ENCODE measurements at regions not wholly inside any gene's neighbourhood (a gene's known extent, or its start where the extent isn't known, plus 50 kb on each side); places are given as distances from the start of the nearest gene placed in this dataset.
A peak's percentile ranks its signal among the peaks of the same experiment; 100 is the strongest.

- H3K9ac ChIP-seq (ENCODE audit: low read length), result no peak overlapping the region
- H3K4me1 ChIP-seq (ENCODE audit: control insufficient read depth, insufficient read depth, low read length), result no peaks in the 10 kb centered on the region
- no peaks in the 10 kb centered on the region for H3K9me3 ChIP-seq (ENCODE audit: control insufficient read depth, insufficient read depth, low read depth, low read length)
- H3K36me3 ChIP-seq (ENCODE audit: control insufficient read depth, insufficient read depth, low read length), result no peaks in the 10 kb centered on the region
- H3K27me3 ChIP-seq (ENCODE audit: control insufficient read depth, insufficient read depth, low read length), result no peaks in the 10 kb centered on the region
- no peak overlapping the region for H3K4me3 ChIP-seq (ENCODE audit: low read depth, low read length)
- no peak overlapping the region for H3K27ac ChIP-seq (ENCODE audit: low read depth, low read length)
These were observed 280.0 kb downstream of the KBTBD8 start for GRCh38 chr3:67278015-67278618.

GRCh38 chr3:67286586-67286985 lies 288.5 kb downstream of the KBTBD8 start:
- Histone ChIP-seq H3K9ac (ENCODE audit: low read length) (no peak overlapping the region), H3K27ac (ENCODE audit: low read depth, low read length) (no peak overlapping the region), H3K9me3 (ENCODE audit: control insufficient read depth, insufficient read depth, low read depth, low read length) (no peaks in the 10 kb centered on the region), H3K4me3 (ENCODE audit: low read depth, low read length) (no peak overlapping the region), H3K4me1 (ENCODE audit: control insufficient read depth, insufficient read depth, low read length) (no peaks in the 10 kb centered on the region), H3K27me3 (ENCODE audit: control insufficient read depth, insufficient read depth, low read length) (no peaks in the 10 kb centered on the region), H3K36me3 (ENCODE audit: control insufficient read depth, insufficient read depth, low read length) (no peaks in the 10 kb centered on the region)

- H3K36me3 ChIP-seq (ENCODE audit: control insufficient read depth, insufficient read depth, low read length), result no peaks in the 10 kb centered on the region
- H3K4me3 ChIP-seq (ENCODE audit: low read depth, low read length), result no peak overlapping the region
- H3K4me1 ChIP-seq (ENCODE audit: control insufficient read depth, insufficient read depth, low read length), result no peaks in the 10 kb centered on the region
- H3K9ac ChIP-seq (ENCODE audit: low read length), result no peak overlapping the region
- H3K27ac ChIP-seq (ENCODE audit: low read depth, low read length), result no peak overlapping the region
- no peaks in the 10 kb centered on the region for H3K27me3 ChIP-seq (ENCODE audit: control insufficient read depth, insufficient read depth, low read length)
- no peaks in the 10 kb centered on the region for H3K9me3 ChIP-seq (ENCODE audit: control insufficient read depth, insufficient read depth, low read depth, low read length)
These were observed 290.5 kb downstream of the KBTBD8 start for GRCh38 chr3:67288466-67289106.

- no peak overlapping the region for H3K9ac ChIP-seq (ENCODE audit: low read length)
- no peaks in the 10 kb centered on the region for H3K4me1 ChIP-seq (ENCODE audit: control insufficient read depth, insufficient read depth, low read length)
- no peaks in the 10 kb centered on the region for H3K9me3 ChIP-seq (ENCODE audit: control insufficient read depth, insufficient read depth, low read depth, low read length)
- H3K36me3 ChIP-seq (ENCODE audit: control insufficient read depth, insufficient read depth, low read length), result no peaks in the 10 kb centered on the region
- no peak overlapping the region for H3K4me3 ChIP-seq (ENCODE audit: low read depth, low read length)
- no peak overlapping the region for H3K27ac ChIP-seq (ENCODE audit: low read depth, low read length)
- H3K27me3 ChIP-seq (ENCODE audit: control insufficient read depth, insufficient read depth, low read length), result no peaks in the 10 kb centered on the region
These were observed 291.5 kb downstream of the KBTBD8 start for GRCh38 chr3:67289626-67290025.

- Histone ChIP-seq H3K27me3 (ENCODE audit: control insufficient read depth, insufficient read depth, low read length) (no peaks in the 10 kb centered on the region), H3K9me3 (ENCODE audit: control insufficient read depth, insufficient read depth, low read depth, low read length) (no peaks in the 10 kb centered on the region), H3K4me1 (ENCODE audit: control insufficient read depth, insufficient read depth, low read length) (no peaks in the 10 kb centered on the region; the same call in 1 of the 2 replicates), H3K9ac (ENCODE audit: low read length) (no peak overlapping the region), H3K27ac (ENCODE audit: low read depth, low read length) (no peak overlapping the region), H3K36me3 (ENCODE audit: control insufficient read depth, insufficient read depth, low read length) (no peaks in the 10 kb centered on the region), H3K4me3 (ENCODE audit: low read depth, low read length) (no peak overlapping the region)
These were observed 292.3 kb downstream of the KBTBD8 start for GRCh38 chr3:67290438-67290837.

GRCh38 chr3:67291287-67292252 lies 293.5 kb downstream of the KBTBD8 start:
- Histone ChIP-seq H3K27me3 (ENCODE audit: control insufficient read depth, insufficient read depth, low read length) (no peaks in the 10 kb centered on the region), H3K27ac (ENCODE audit: low read depth, low read length) (no peak overlapping the region), H3K36me3 (ENCODE audit: control insufficient read depth, insufficient read depth, low read length) (no peaks in the 10 kb centered on the region)

GRCh38 chr3:67292356-67293121 lies 294.4 kb downstream of the KBTBD8 start:
- peaks cover 4% of the 10 kb centered on the region for H3K4me1 ChIP-seq (ENCODE audit: control insufficient read depth, insufficient read depth, low read length)
- H3K36me3 ChIP-seq (ENCODE audit: control insufficient read depth, insufficient read depth, low read length), result no peaks in the 10 kb centered on the region
- no peaks in the 10 kb centered on the region for H3K27me3 ChIP-seq (ENCODE audit: control insufficient read depth, insufficient read depth, low read length)
- no peak overlapping the region for H3K9ac ChIP-seq (ENCODE audit: low read length)
- H3K9me3 ChIP-seq (ENCODE audit: control insufficient read depth, insufficient read depth, low read depth, low read length), result no peaks in the 10 kb centered on the region
- no peak overlapping the region for H3K27ac ChIP-seq (ENCODE audit: low read depth, low read length)
- no peak overlapping the region for H3K4me3 ChIP-seq (ENCODE audit: low read depth, low read length)

More at GRCh38 chr3:67291287-67292252, 293.5 kb downstream of the KBTBD8 start:
- no peak overlapping the region for H3K4me3 ChIP-seq (ENCODE audit: low read depth, low read length)
- H3K9me3 ChIP-seq (ENCODE audit: control insufficient read depth, insufficient read depth, low read depth, low read length), result no peaks in the 10 kb centered on the region
- H3K9ac ChIP-seq (ENCODE audit: low read length), result no peak overlapping the region
- H3K4me1 ChIP-seq (ENCODE audit: control insufficient read depth, insufficient read depth, low read length), result peaks cover 4% of the 10 kb centered on the region

GRCh38 chr3:67294341-67294740 lies 296.2 kb downstream of the KBTBD8 start:
- Histone ChIP-seq H3K27ac (ENCODE audit: low read depth, low read length) (no peak overlapping the region), H3K36me3 (ENCODE audit: control insufficient read depth, insufficient read depth, low read length) (no peaks in the 10 kb centered on the region), H3K9ac (ENCODE audit: low read length) (no peak overlapping the region), H3K9me3 (ENCODE audit: control insufficient read depth, insufficient read depth, low read depth, low read length) (no peaks in the 10 kb centered on the region), H3K27me3 (ENCODE audit: control insufficient read depth, insufficient read depth, low read length) (no peaks in the 10 kb centered on the region), H3K4me3 (ENCODE audit: low read depth, low read length) (no peak overlapping the region), H3K4me1 (ENCODE audit: control insufficient read depth, insufficient read depth, low read length) (peaks cover 4% of the 10 kb centered on the region)

- H3K4me1 ChIP-seq (ENCODE audit: control insufficient read depth, insufficient read depth, low read length), result peaks cover 4% of the 10 kb centered on the region
- H3K4me3 ChIP-seq (ENCODE audit: low read depth, low read length), result no peak overlapping the region
- H3K27me3 ChIP-seq (ENCODE audit: control insufficient read depth, insufficient read depth, low read length), result no peaks in the 10 kb centered on the region
- H3K9me3 ChIP-seq (ENCODE audit: control insufficient read depth, insufficient read depth, low read depth, low read length), result no peaks in the 10 kb centered on the region
- no peak overlapping the region for H3K9ac ChIP-seq (ENCODE audit: low read length)
- 0 out of 2 replicates have a peak overlapping the region, but pooled peaks have one; percentile 11 for H3K27ac ChIP-seq (ENCODE audit: low read depth, low read length)
- H3K36me3 ChIP-seq (ENCODE audit: control insufficient read depth, insufficient read depth, low read length), result no peaks in the 10 kb centered on the region
These were observed 298.2 kb downstream of the KBTBD8 start for GRCh38 chr3:67296039-67296892.

All from HUES6 (cell line).